Fibroblast of peridontal ligament (primary cell): ENCODE measurements at regions not wholly inside any gene's neighbourhood (a gene's known extent, or its start where the extent isn't known, plus 50 kb on each side); places are given as distances from the start of the nearest gene placed in this dataset.

Source experiments
- DNase-seq: peaks from one replicate; pipeline ENCODE4 v3.0.0-alpha.2; 2010; ENCODE audit errors: extremely low read depth

GRCh38 chr6:33923857-33924514, 120.2 kb upstream of the MLN start:
- no peak for DNase-seq

- DNase-seq, result no peak
These were observed 117.9 kb upstream of the MLN start for GRCh38 chr6:33921745-33922144.

- no peak for DNase-seq
These were observed 114.4 kb upstream of the MLN start for GRCh38 chr6:33918175-33918695.

- no peak for DNase-seq
These were observed 111.3 kb upstream of the MLN start for GRCh38 chr6:33915134-33915533.

GRCh38 chr6:33914645-33915044, 110.8 kb upstream of the MLN start:
- no peak for DNase-seq

GRCh38 chr6:33912195-33912594, 108.4 kb upstream of the MLN start:
- DNase-seq, result no peak

GRCh38 chr6:33911488-33911887, 107.7 kb upstream of the MLN start:
- no peak for DNase-seq

- no peak for DNase-seq
These were observed 106.8 kb upstream of the MLN start for GRCh38 chr6:33910594-33910993.

GRCh38 chr6:33909737-33910136, 105.9 kb upstream of the MLN start:
- DNase-seq, result no peak

- no peak for DNase-seq
These were observed 104.2 kb upstream of the MLN start for GRCh38 chr6:33908025-33908424.

GRCh38 chr6:33907227-33907626, 103.4 kb upstream of the MLN start:
- no peak for DNase-seq

GRCh38 chr6:33906439-33906838, 102.6 kb upstream of the MLN start:
- no peak for DNase-seq

- DNase-seq, result no peak
These were observed 101.3 kb upstream of the MLN start for GRCh38 chr6:33905071-33905609.

- no peak for DNase-seq
These were observed 100.9 kb upstream of the MLN start for GRCh38 chr6:33904747-33905065.

GRCh38 chr6:33904050-33904746, 100.4 kb upstream of the MLN start:
- no peak for DNase-seq

GRCh38 chr6:33903579-33903978, 99.8 kb upstream of the MLN start:
- no peak for DNase-seq

- no peak for DNase-seq
These were observed 98.7 kb upstream of the MLN start for GRCh38 chr6:33902457-33902853.

GRCh38 chr6:33901822-33902456, 98.1 kb upstream of the MLN start:
- DNase-seq, result no peak

GRCh38 chr6:33898771-33899170, 95.0 kb upstream of the MLN start:
- no peak for DNase-seq

- DNase-seq, result no peak
These were observed 93.5 kb upstream of the MLN start for GRCh38 chr6:33897189-33897780.

- DNase-seq, result peak; percentile 19
These were observed 92.8 kb upstream of the MLN start for GRCh38 chr6:33896391-33897188.

- DNase-seq, result no peak
These were observed 92.2 kb upstream of the MLN start for GRCh38 chr6:33895988-33896387.
